Kidney (tissue), 13 donors: ENCODE measurements at regions not wholly inside any gene's neighbourhood (a gene's known extent, or its start where the extent isn't known, plus 50 kb on each side); places are given as distances from the start of the nearest gene placed in this dataset.

Source experiments
- DNase-seq, 5 donors: peaks; one replicate each; pipeline ENCODE4 v3.0.0-alpha.2; 2013 to 2020
- FAIRE-seq: peaks from 2 replicates; lab custom pipeline; 2012; peaks lifted over from hg19 to GRCh38; lab: Jason Lieb, UNC
- H3K27ac ChIP-seq, 2 donors: one replicate each; pipeline ENCODE4 v1.7.0; 2013; ENCODE audit warnings: low read depth in 2 of 2, low read length in 2 of 2, inconsistent platforms in 1 of 2
- H3K27me3 ChIP-seq: one replicate; pipeline ENCODE4 v1.7.1; 2013; ENCODE audit warnings: low read length, inconsistent platforms; ENCODE audit not compliant: control insufficient read depth, insufficient read depth
- H3K36me3 ChIP-seq, 3 donors: one replicate each; pipeline versions ENCODE4 v1.7.0 to v1.7.1; 2013; ENCODE audit warnings: low read length in 3 of 3, control low read depth in 1 of 3, inconsistent platforms in 1 of 3; ENCODE audit not compliant: insufficient read depth in 3 of 3, control insufficient read depth in 2 of 3
- H3K4me1 ChIP-seq, 3 donors: one replicate each; pipeline versions ENCODE4 v1.7.0 to v1.7.1; 2013; ENCODE audit warnings: low read length in 3 of 3, inconsistent platforms in 1 of 3, low read depth in 1 of 3; ENCODE audit not compliant: control insufficient read depth in 2 of 3, insufficient read depth in 2 of 3
- H3K4me3 ChIP-seq, 3 donors: one replicate each; pipeline versions ENCODE4 v1.7.0 to v1.8.1; 2013; ENCODE audit warnings: low read length in 3 of 3, control low read depth in 1 of 3, inconsistent platforms in 1 of 3
- H3K9ac ChIP-seq, 3 donors: one replicate each; pipeline versions ENCODE4 v1.7.0 to v1.7.1; 2013; ENCODE audit warnings: low read length in 3 of 3, control low read depth in 1 of 3, inconsistent platforms in 1 of 3
- H3K9me3 ChIP-seq, 3 donors: one replicate each; pipeline versions ENCODE4 v1.7.0 to v1.7.1; 2013; ENCODE audit warnings: low read length in 3 of 3, control low read depth in 1 of 3, inconsistent platforms in 1 of 3; ENCODE audit not compliant: control insufficient read depth in 2 of 3, insufficient read depth in 1 of 3
- CTCF ChIP-seq: IDR thresholded peaks from 3 replicates; pipeline ENCODE4 v1.5.1; 2012; ENCODE audit warnings: mild to moderate bottlenecking, moderate library complexity, borderline replicate concordance; ENCODE audit not compliant: insufficient read depth; ENCODE audit errors: extremely low read depth
- intact Hi-C: fragments of 100-400 bp; cut with DNase I; formaldehyde crosslinking; loops from one replicate; pipeline ENCODE4 v1.11.1; 2022
- donor health status: control.
- donor health status: control.
- donor health status: control.
- donor health status: control.
- donor health status: control.
- donor health status: DM: yes; HTN: yes; CAD: no.
- donor health status: Normal renal cell carcinoma (clear cell type).

GRCh38 chr10:121664671-121665070, 66.4 kb upstream of the FGFR2 start:
- no peak for TF ChIP-seq CTCF
- FAIRE-seq = no peak

GRCh38 chr10:121662945-121663917, 65.0 kb upstream of the FGFR2 start:
- Histone ChIP-seq H3K27me3 (no peaks in the 10 kb centered on the region), H3K27ac (no peak overlapping the region), H3K9ac (no peak overlapping the region), H3K36me3 (no peaks in the 10 kb centered on the region), H3K4me1 (peaks cover 0 to 5% (median 3%) of the 10 kb centered on the region in 3 donors), H3K4me3 (no peak overlapping the region), H3K9me3 (no peaks in the 10 kb centered on the region)
- intact Hi-C loops = no loop called here
- peak; percentile 23 for TF ChIP-seq CTCF
- DNase-seq (peak in 3 of 5 donors; percentile 44 to 60 (median 59)), FAIRE-seq (no peak)

More at GRCh38 chr10:121664671-121665070, 66.4 kb upstream of the FGFR2 start:
- Histone ChIP-seq H3K4me1 (peaks cover 3 to 12% (median 6%) of the 10 kb centered on the region in 3 donors), H3K27ac (no peak overlapping the region), H3K27me3 (no peaks in the 10 kb centered on the region), H3K9me3 (no peaks in the 10 kb centered on the region), H3K9ac (no peak overlapping the region), H3K36me3 (no peaks in the 10 kb centered on the region), H3K4me3 (no peak overlapping the region)
- no peak for DNase-seq
- intact Hi-C loops = no loop called here

- Histone ChIP-seq H3K36me3 (no peaks in the 10 kb centered on the region), H3K27me3 (no peaks in the 10 kb centered on the region), H3K4me1 (no peaks in the 10 kb centered on the region), H3K9ac (no peak overlapping the region), H3K27ac (no peak overlapping the region), H3K4me3 (no peak overlapping the region), H3K9me3 (no peaks in the 10 kb centered on the region)
- no peak for DNase-seq
- intact Hi-C loops = no loop called here
- no peak for FAIRE-seq
- no peak for TF ChIP-seq CTCF
Measured at GRCh38 chr10:121662531-121662930, 64.3 kb upstream of the FGFR2 start.
